Hepatocyte (in vitro differentiated cells): ENCODE measurements at regions not wholly inside any gene's neighbourhood (a gene's known extent, or its start where the extent isn't known, plus 50 kb on each side); places are given as distances from the start of the nearest gene placed in this dataset.

Experiments used
- EZH2 ChIP-seq: fragments of 200-600 bp; sonication (generic); IDR thresholded peaks from 2 replicates; pipeline ENCODE4 v1.6.1; 2016; ENCODE audit warnings: antibody characterized with exemption, mild to moderate bottlenecking, borderline replicate concordance
- EZH2phosphoT487 ChIP-seq: fragments of 200-600 bp; sonication (generic); IDR thresholded peaks from one replicate; pipeline ENCODE4 v1.6.1; 2018; ENCODE audit warnings: antibody characterized with exemption, mild to moderate bottlenecking, low read depth, moderate library complexity; ENCODE audit not compliant: unreplicated experiment, severe bottlenecking
- TF ChIP-seq, protein P1 (sequence below): fragments of 200-600 bp; sonication (generic); IDR thresholded peaks from 2 replicates; pipeline ENCODE4 v1.5.1; 2016; ENCODE audit warnings: antibody characterized with exemption, mild to moderate bottlenecking; ENCODE audit not compliant: poor library complexity

DNA sequence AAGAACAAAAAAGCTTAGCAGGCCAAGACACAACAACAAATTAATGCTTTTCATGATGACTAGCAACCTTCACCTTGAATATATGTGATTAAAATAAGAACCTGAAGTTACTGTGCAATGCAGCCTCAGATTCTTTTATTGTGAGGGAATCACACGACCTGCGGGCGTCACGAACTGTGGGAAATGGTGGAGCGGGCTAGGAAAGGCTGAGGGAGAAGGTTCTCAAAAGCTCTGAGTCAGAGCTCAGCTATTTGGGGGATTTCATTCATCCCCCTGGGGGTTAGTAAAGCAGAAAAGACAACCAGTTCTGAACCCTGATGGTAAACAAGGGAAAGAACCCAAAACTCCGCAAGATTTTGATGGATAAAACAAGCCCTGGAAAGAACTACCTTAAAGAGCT, 89.3 kb upstream of the NCKAP5 start:
- TF ChIP-seq, protein P1, sequence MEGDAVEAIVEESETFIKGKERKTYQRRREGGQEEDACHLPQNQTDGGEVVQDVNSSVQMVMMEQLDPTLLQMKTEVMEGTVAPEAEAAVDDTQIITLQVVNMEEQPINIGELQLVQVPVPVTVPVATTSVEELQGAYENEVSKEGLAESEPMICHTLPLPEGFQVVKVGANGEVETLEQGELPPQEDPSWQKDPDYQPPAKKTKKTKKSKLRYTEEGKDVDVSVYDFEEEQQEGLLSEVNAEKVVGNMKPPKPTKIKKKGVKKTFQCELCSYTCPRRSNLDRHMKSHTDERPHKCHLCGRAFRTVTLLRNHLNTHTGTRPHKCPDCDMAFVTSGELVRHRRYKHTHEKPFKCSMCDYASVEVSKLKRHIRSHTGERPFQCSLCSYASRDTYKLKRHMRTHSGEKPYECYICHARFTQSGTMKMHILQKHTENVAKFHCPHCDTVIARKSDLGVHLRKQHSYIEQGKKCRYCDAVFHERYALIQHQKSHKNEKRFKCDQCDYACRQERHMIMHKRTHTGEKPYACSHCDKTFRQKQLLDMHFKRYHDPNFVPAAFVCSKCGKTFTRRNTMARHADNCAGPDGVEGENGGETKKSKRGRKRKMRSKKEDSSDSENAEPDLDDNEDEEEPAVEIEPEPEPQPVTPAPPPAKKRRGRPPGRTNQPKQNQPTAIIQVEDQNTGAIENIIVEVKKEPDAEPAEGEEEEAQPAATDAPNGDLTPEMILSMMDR = no peak
- TF ChIP-seq EZH2 (no peak), EZH2phosphoT487 (no peak)
